ENCODE measurements at regions not wholly inside any gene's neighbourhood (a gene's known extent, or its start where the extent isn't known, plus 50 kb on each side); places are given as distances from the start of the nearest gene placed in this dataset.

DNA sequence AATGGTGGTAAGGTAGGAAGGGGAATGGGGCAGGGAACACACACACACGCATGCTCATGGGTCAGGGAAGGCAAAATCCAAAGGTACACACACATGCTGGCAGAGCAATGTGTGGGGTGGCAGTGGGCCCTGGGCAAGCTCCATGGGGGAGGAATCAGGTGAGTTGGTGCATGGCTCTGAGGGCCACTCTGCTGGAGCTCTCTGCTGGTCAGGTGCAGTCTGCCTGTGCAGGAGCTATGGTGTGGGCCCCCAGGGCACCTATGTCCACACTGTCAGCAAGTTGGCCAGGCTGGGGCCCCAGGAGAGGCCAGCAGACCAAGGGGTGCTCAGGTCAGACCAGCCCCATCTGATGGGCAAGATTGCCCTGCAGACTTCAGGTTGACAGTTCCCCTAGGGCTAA, 90.1 kb upstream of the GAP43 start:
- dilution Hi-C loops (cut with HindIII; ENCODE audit: low sequenced_read_pairs, unreplicated experiment), result no loop called here
- TF ChIP-seq RAD21 (IDR thresholded peaks at IDR 0.05; ENCODE audit: low read length), result no peak
- TF ChIP-seq FOS (IDR thresholded peaks at IDR 0.05; ENCODE audit: low read depth, low read length), result no peak
- TF ChIP-seq, protein P1, sequence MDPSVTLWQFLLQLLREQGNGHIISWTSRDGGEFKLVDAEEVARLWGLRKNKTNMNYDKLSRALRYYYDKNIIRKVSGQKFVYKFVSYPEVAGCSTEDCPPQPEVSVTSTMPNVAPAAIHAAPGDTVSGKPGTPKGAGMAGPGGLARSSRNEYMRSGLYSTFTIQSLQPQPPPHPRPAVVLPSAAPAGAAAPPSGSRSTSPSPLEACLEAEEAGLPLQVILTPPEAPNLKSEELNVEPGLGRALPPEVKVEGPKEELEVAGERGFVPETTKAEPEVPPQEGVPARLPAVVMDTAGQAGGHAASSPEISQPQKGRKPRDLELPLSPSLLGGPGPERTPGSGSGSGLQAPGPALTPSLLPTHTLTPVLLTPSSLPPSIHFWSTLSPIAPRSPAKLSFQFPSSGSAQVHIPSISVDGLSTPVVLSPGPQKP (IDR thresholded peaks at IDR 0.05; ENCODE audit: borderline replicate concordance, low read depth, low read length), result no peak
- DNase-seq, result no peak
- Histone ChIP-seq H3K56ac (ENCODE audit: extremely low read depth, insufficient read depth, low read length) (no peak overlapping the region), H2BK5ac (ENCODE audit: low read depth, low read length, poor library complexity, severe bottlenecking) (no peak overlapping the region), H2AFZ (replicated peaks; ENCODE audit: low read length, poor library complexity) (no peak overlapping the region), H3K27ac (ENCODE audit: insufficient read depth, low read length) (no peak overlapping the region), H3K23ac (ENCODE audit: low read depth, low read length) (no peak overlapping the region), H3K36me3 (ENCODE audit: control insufficient read depth, insufficient read depth, low read length) (no peaks in the 10 kb centered on the region), H2BK15ac (ENCODE audit: low read depth, low read length) (no peak overlapping the region), H2BK20ac (ENCODE audit: low read depth, low read length) (no peak overlapping the region), H3K9me3 (ENCODE audit: control insufficient read depth, insufficient read depth, low read length) (no peaks in the 10 kb centered on the region), H3K79me1 (ENCODE audit: low read depth in 1 of 2, low read length in 2 of 2) (no peaks in the 10 kb centered on the region), H3K4me1 (ENCODE audit: control insufficient read depth, insufficient read depth, low read length) (no peaks in the 10 kb centered on the region), H3K14ac (replicated peaks; ENCODE audit: low read depth, low read length) (no peak overlapping the region), H2BK120ac (ENCODE audit: low read depth, low read length) (no peak overlapping the region), H2AK5ac (ENCODE audit: low read depth, low read length) (no peak overlapping the region), H4K8ac (ENCODE audit: low read depth in 2 of 2, low read length in 2 of 2) (no peak overlapping the region), H3K4me2 (ENCODE audit: low read depth, low read length) (no peak overlapping the region), H3K9ac (ENCODE audit: low read depth, low read length) (no peak overlapping the region), H3K18ac (ENCODE audit: low read depth, low read length) (no peak overlapping the region), H3K9me1 (ENCODE audit: insufficient read depth, low read length) (no peaks in the 10 kb centered on the region), H3K27me3 (ENCODE audit: control insufficient read depth, insufficient read depth, low read length) (peaks cover 2% of the 10 kb centered on the region), H4K20me1 (ENCODE audit: insufficient read depth, low read length) (no peaks in the 10 kb centered on the region), H4K91ac (ENCODE audit: insufficient read depth, low read depth, low read length) (no peak overlapping the region), H2AK9ac (replicated peaks; ENCODE audit: low read depth, low read length, poor library complexity) (no peak overlapping the region), H3K4ac (ENCODE audit: low read depth, low read length) (no peak overlapping the region), H3K4me3 (ENCODE audit: insufficient read depth, low read depth, low read length) (no peak overlapping the region), H4K5ac (ENCODE audit: low read depth, low read length) (no peak overlapping the region)
- ChIA-PET POLR2A (ENCODE audit: unreplicated experiment) (no interaction called here), CTCF (interaction anchor here (2.3 kb wide), 1 partner anchor 9 kb away, joined by 8 read pairs; no protein-coding TSS in a partner anchor)
- no peak for ATAC-seq (ENCODE audit: low read depth)
- BruUV-seq (replicated peaks), result no TSS peak
- in situ Hi-C loops (cut with MboI; ENCODE audit: low sequenced_read_pairs), result no loop called here
- intact Hi-C loops (cut with micrococcal nuclease), result no loop called here
- WGBS, 2 experiments (ENCODE audit: extremely low coverage in 2 of 2, insufficient read length in 1 of 2), result 60% methylated on average over 1 of the region's 1 CpG; no CpG with 5 or more reads in 1 of the 2 experiments
